HTR-8/SVneo (cell line): ENCODE measurements at regions not wholly inside any gene's neighbourhood (a gene's known extent, or its start where the extent isn't known, plus 50 kb on each side); places are given as distances from the start of the nearest gene placed in this dataset.

Experiments
- DNase-seq: peaks from one replicate; pipeline ENCODE4 v3.0.0; 2011; ENCODE audit warnings: low spot score, mixed read lengths; ENCODE audit not compliant: insufficient read length
- FAIRE-seq: peaks from 2 replicates; lab custom pipeline; 2011; peaks lifted over from hg19 to GRCh38; lab: Jason Lieb, UNC

- FAIRE-seq (no peak), DNase-seq (no peak)
These were observed 94.7 kb upstream of the PUDP start for GRCh38 chrX:7242613-7243012.

- no peak for FAIRE-seq
- no peak for DNase-seq
These were observed 93.0 kb upstream of the PUDP start for GRCh38 chrX:7240929-7241328.

GRCh38 chrX:7235071-7235470 is 87.1 kb upstream of the PUDP start:
- DNase-seq (no peak), FAIRE-seq (no peak)

GRCh38 chrX:7233580-7234406 is 85.8 kb upstream of the PUDP start:
- DNase-seq: no peak

GRCh38 chrX:7228226-7228625 is 80.3 kb upstream of the PUDP start:
- no peak for FAIRE-seq
- DNase-seq: no peak

More at GRCh38 chrX:7233580-7234406, 85.8 kb upstream of the PUDP start:
- FAIRE-seq: no peak

- FAIRE-seq (no peak), DNase-seq (no peak)
These were observed 77.4 kb upstream of the PUDP start for GRCh38 chrX:7225338-7225737.

GRCh38 chrX:7223271-7223670 is 75.3 kb upstream of the PUDP start:
- DNase-seq: no peak
- no peak for FAIRE-seq

GRCh38 chrX:7220121-7220520 is 72.2 kb upstream of the PUDP start:
- no peak for DNase-seq
- no peak for FAIRE-seq

- DNase-seq (no peak), FAIRE-seq (no peak)
These were observed 71.3 kb upstream of the PUDP start for GRCh38 chrX:7219153-7219705.

GRCh38 chrX:7218321-7219152 is 70.6 kb upstream of the PUDP start:
- DNase-seq: no peak
- FAIRE-seq: no peak

- DNase-seq: no peak
- no peak for FAIRE-seq
These were observed 69.1 kb upstream of the PUDP start for GRCh38 chrX:7216981-7217587.

GRCh38 chrX:7215842-7216241 is 67.9 kb upstream of the PUDP start:
- DNase-seq (no peak), FAIRE-seq (no peak)

- FAIRE-seq (no peak), DNase-seq (no peak)
These were observed 66.3 kb upstream of the PUDP start for GRCh38 chrX:7214251-7214650.

- FAIRE-seq (no peak), DNase-seq (no peak)
These were observed 57.2 kb upstream of the PUDP start for GRCh38 chrX:7205037-7205577.

GRCh38 chrX:7204619-7205018 is 56.7 kb upstream of the PUDP start:
- no peak for DNase-seq
- FAIRE-seq: no peak

GRCh38 chrX:7202206-7202605 is 54.3 kb upstream of the PUDP start:
- DNase-seq (no peak), FAIRE-seq (no peak)

GRCh38 chrX:7201496-7201895 is 53.5 kb upstream of the PUDP start:
- FAIRE-seq (no peak), DNase-seq (no peak)

- DNase-seq: no peak
- no peak for FAIRE-seq
These were observed 50.5 kb upstream of the PUDP start for GRCh38 chrX:7198499-7198898.
